Stimulated activated CD4-positive, alpha-beta T cell treated with anti-CD3 and anti-CD28 coated beads, Interleukin-12 subunit alpha, Interleukin-12 subunit beta, amount 100 ng/mL, for 48 hours (primary cell): ENCODE measurements at regions not wholly inside any gene's neighbourhood (a gene's known extent, or its start where the extent isn't known, plus 50 kb on each side); places are given as distances from the start of the nearest gene placed in this dataset.

Source experiments
- DNase-seq, 3 donors: peaks; one replicate each; pipeline ENCODE4 v3.0.0-alpha.2; 2020; ENCODE audit warnings: low read depth in 2 of 3, low spot score in 1 of 3

DNA sequence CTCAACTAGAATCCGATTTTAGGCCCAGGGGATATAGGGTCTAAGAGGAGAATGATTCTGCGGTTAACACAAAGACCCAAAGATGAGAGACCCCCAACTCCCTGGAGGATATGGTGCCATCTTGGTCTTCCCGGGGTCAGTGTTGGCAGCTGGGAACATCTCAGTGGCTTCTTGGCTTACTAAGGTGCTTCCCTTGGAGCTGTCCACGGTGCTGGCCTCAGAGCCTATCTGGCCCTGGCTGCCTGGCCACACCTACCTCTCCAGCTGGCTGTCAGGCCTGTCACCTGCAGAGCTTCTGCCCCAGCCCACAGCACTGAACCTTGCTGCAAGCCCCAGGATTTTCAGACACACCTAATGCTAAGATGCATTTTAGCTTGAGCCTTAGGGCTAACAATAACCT is 70.7 kb upstream of the THY1 start:
- no peak for DNase-seq

DNA sequence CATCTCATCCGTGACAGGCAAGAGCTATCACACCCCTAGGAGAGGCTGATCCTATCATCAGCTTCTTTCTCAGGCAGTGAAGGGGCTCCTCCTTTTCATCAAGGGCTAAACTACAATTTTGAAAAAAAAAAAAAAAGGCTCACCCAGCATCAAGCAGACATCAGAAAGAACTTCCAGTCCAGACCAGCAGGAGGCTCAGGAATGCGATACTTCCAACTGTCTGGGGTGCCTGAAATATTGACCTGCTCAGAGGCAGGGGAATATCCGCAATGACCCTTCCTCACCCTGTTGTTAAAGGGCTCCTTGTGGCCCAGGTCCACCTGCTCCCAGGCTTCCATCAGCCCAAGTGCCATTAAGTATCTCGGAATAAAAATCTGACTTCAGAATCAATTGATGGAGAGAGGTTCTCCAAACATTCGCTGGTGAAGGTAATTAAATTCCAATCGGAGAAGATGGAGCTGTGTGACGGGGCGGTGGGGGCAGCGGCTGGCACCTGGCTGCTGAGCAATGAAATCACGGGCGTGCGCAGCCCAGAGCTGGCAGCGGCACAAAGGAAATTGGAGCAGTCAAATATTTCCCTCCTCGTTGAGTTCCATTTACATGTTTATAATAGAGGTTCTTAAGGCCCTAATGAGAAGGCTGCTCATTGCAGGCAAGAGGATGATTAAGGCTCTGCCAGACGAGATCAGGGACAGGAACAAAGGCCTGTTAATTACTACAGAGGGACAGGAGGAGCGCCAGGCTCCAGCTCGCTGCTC is 69.0 kb upstream of the THY1 start:
- DNase-seq: no peak

GRCh38 chr11:119490253-119491006 is 67.5 kb upstream of the THY1 start:
- DNase-seq: no peak

DNA sequence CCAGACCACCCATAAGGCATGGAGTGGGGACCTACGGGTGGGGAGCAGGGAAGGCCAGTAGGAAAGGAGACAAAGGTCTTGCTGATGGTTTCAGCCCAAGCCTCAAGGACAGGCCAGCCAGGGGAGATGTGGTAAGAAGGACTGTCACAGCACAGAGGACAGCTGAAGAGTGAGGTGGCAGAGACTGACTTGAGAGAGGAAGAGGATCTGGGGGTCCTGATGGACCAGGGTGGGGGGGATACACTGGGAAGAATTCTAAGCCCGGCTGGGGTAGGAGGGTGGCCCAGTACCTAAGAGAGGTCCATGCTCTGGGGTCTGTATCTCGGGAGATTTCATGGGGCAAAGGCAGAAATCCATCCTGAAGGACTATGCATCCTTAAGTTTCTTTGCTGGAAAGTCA is 66.1 kb upstream of the THY1 start:
- no peak for DNase-seq

- no peak for DNase-seq
Measured at GRCh38 chr11:119488256-119488995, 65.5 kb upstream of the THY1 start.

GRCh38 chr11:119486691-119487259 is 63.8 kb upstream of the THY1 start:
- DNase-seq: no peak

DNA sequence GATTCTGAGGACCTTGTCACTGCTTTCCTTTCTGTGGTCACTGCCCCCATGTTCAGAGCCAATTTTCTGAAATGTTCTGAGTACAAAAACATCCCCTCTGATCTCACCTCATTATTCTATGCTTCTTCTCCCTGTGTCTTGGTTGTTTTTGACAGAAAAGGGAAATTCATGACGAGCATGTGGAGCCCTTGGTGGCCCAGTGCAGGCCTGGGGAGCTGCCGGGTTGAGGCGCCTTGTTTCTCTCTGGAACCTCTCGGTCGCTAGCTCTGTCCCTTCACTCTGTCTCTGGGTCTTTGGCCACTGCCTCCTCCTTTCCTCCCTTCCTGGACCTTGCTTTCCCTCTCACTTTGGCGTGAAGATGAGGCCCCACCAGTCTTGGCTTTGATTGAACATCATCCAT is 63.0 kb upstream of the THY1 start:
- DNase-seq: no peak

- DNase-seq: no peak
Measured at GRCh38 chr11:119484741-119485605, 62.0 kb upstream of the THY1 start.

- DNase-seq: no peak
Measured at GRCh38 chr11:119483881-119484371, 61.0 kb upstream of the THY1 start.

GRCh38 chr11:119483341-119483880 is 60.4 kb upstream of the THY1 start:
- DNase-seq: no peak

GRCh38 chr11:119482521-119483011 is 59.6 kb upstream of the THY1 start:
- DNase-seq: no peak

DNA sequence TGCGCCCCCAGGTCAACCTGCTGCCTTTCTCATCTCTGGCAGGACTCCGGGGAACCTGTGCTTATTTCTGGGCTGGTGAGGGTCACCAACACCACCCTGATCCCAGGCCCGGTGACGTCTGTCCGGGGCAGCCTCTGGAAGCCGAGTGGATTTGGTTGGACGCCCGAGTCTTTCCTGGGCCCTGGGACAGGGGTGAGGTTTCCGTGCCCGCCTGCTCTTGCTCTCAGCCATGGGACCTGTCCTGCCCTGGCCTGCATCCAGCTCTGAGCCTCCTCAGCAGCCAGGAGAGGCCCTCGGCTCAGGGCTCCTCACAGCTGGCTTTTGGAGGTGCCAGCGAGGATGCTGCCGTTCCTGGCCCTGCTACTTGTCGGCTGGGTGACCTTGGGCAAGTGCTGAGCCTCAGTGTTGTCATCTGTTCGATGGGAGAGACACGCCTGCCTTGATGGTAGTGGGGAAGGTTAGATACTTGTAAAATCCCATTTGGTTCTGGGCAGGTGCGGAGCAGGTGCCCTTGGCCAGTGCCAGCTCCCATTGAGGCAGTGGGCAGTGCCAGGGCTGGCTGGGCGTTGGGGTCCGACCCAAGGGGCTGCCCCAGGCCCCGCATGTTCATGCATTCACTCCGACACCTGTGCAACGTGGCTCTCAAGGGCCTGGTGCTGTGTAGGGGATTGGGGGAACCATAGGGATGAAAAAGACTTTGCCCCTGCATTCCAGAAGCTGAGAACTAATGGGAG is 58.9 kb upstream of the THY1 start:
- no peak for DNase-seq

GRCh38 chr11:119481021-119481666 is 58.2 kb upstream of the THY1 start:
- DNase-seq: peak; percentile 62 to 85 (median 73)

DNA sequence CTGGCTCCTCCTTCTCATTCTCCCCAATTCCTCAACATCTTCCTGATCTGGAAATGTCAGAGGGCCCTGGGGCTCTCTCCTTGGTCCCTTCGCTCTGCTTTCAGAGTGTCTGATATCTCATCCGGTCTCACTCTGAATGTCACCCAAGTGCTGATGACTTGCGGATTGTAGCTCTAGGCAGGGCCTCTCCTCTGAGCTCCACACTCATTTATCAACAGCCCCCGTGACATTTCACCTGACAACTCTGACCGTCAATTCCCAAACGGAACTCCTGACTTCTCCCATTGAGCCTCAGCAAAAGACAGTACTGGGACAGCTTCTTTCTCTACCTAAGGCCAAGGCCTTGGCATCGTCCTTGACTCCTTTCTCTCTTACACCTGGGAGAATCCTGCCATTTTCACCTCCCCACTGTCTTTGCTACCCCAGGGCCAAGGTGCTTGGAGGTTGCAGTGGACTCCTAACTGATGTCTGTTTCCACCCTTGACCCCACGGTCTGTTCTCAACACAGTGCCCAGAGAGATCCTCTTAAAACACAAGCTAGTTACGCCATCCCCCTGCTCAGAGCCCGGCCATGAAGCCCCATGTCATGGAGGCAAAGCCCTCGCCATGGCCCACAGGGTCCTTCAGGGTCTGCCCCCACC is 57.5 kb upstream of the THY1 start:
- no peak for DNase-seq

GRCh38 chr11:119479685-119480275 is 56.8 kb upstream of the THY1 start:
- DNase-seq: no peak

GRCh38 chr11:119478711-119479285 is 55.8 kb upstream of the THY1 start:
- no peak for DNase-seq

- no peak for DNase-seq
Measured at GRCh38 chr11:119476666-119477331, 53.8 kb upstream of the THY1 start.
